ENCODE measurements at regions not wholly inside any gene's neighbourhood (a gene's known extent, or its start where the extent isn't known, plus 50 kb on each side); places are given as distances from the start of the nearest gene placed in this dataset.

- no peak for TF ChIP-seq CTCF (IDR thresholded peaks at IDR 0.05)
- intact Hi-C loops (cut with DNase I, micrococcal nuclease), result no loop called here
These were observed 411.6 kb upstream of the PTGER4 start for GRCh38 chr5:40268088-40268487.

GRCh38 chr5:40266952-40267351 is 412.8 kb upstream of the PTGER4 start:
- ATAC-seq, result no peak
- no peak for TF ChIP-seq CTCF (IDR thresholded peaks at IDR 0.05)

More at GRCh38 chr5:40268088-40268487, 411.6 kb upstream of the PTGER4 start:
- ATAC-seq (no peak), DNase-seq (no peak)
- Histone ChIP-seq H3K4me1 (ENCODE audit: low read depth) (no peaks in the 10 kb centered on the region), H3K4me3 (no peak overlapping the region), H3K36me3 (ENCODE audit: low read depth) (no peaks in the 10 kb centered on the region), H3K9me3 (no peaks in the 10 kb centered on the region)

GRCh38 chr5:40261984-40262383 is 417.7 kb upstream of the PTGER4 start:
- DNase-seq (no peak), ATAC-seq (no peak)
- Histone ChIP-seq H3K36me3 (ENCODE audit: low read depth) (no peaks in the 10 kb centered on the region), H3K4me1 (ENCODE audit: low read depth) (no peaks in the 10 kb centered on the region), H3K4me3 (no peak overlapping the region), H3K9me3 (no peaks in the 10 kb centered on the region)
- intact Hi-C loops (cut with DNase I, micrococcal nuclease), result no loop called here
- TF ChIP-seq CTCF (IDR thresholded peaks at IDR 0.05), result no peak

More at GRCh38 chr5:40266952-40267351, 412.8 kb upstream of the PTGER4 start:
- Histone ChIP-seq H3K36me3 (ENCODE audit: low read depth) (no peaks in the 10 kb centered on the region), H3K9me3 (no peaks in the 10 kb centered on the region), H3K4me1 (ENCODE audit: low read depth) (no peaks in the 10 kb centered on the region), H3K4me3 (no peak overlapping the region)
- intact Hi-C loops (cut with DNase I, micrococcal nuclease), result no loop called here
- DNase-seq, result no peak

GRCh38 chr5:40260361-40260760 is 419.4 kb upstream of the PTGER4 start:
- H3K4me3 ChIP-seq, result no peak overlapping the region
- no peaks in the 10 kb centered on the region for H3K36me3 ChIP-seq (ENCODE audit: low read depth)
- DNase-seq (peak in 1 of 3 donors; percentile 42), ATAC-seq (no peak)
- TF ChIP-seq CTCF (IDR thresholded peaks at IDR 0.05), result no peak
- H3K4me1 ChIP-seq (ENCODE audit: low read depth), result no peaks in the 10 kb centered on the region
- intact Hi-C loops (cut with DNase I, micrococcal nuclease), result no loop called here
- no peaks in the 10 kb centered on the region for H3K9me3 ChIP-seq

- DNase-seq, result no peak
- intact Hi-C loops (cut with DNase I, micrococcal nuclease), result no loop called here
- H3K4me1 ChIP-seq (ENCODE audit: low read depth), result no peaks in the 10 kb centered on the region
- no peak for TF ChIP-seq CTCF (IDR thresholded peaks at IDR 0.05)
- no peak for ATAC-seq
- H3K9me3 ChIP-seq, result no peaks in the 10 kb centered on the region
- no peak overlapping the region for H3K4me3 ChIP-seq
- no peaks in the 10 kb centered on the region for H3K36me3 ChIP-seq (ENCODE audit: low read depth)
These were observed 421.5 kb upstream of the PTGER4 start for GRCh38 chr5:40258222-40258621.

- no peak for TF ChIP-seq CTCF (IDR thresholded peaks at IDR 0.05)
- ATAC-seq, result no peak
These were observed 439.0 kb upstream of the PTGER4 start for GRCh38 chr5:40240671-40241070.

More at GRCh38 chr5:40240671-40241070, 439.0 kb upstream of the PTGER4 start:
- no peak for DNase-seq
- Histone ChIP-seq H3K36me3 (ENCODE audit: low read depth) (no peaks in the 10 kb centered on the region), H3K4me1 (ENCODE audit: low read depth) (no peaks in the 10 kb centered on the region), H3K9me3 (no peaks in the 10 kb centered on the region), H3K4me3 (no peak overlapping the region)
- intact Hi-C loops (cut with DNase I, micrococcal nuclease), result no loop called here
